ENCODE measurements at regions not wholly inside any gene's neighbourhood (a gene's known extent, or its start where the extent isn't known, plus 50 kb on each side); places are given as distances from the start of the nearest gene placed in this dataset.

DNA sequence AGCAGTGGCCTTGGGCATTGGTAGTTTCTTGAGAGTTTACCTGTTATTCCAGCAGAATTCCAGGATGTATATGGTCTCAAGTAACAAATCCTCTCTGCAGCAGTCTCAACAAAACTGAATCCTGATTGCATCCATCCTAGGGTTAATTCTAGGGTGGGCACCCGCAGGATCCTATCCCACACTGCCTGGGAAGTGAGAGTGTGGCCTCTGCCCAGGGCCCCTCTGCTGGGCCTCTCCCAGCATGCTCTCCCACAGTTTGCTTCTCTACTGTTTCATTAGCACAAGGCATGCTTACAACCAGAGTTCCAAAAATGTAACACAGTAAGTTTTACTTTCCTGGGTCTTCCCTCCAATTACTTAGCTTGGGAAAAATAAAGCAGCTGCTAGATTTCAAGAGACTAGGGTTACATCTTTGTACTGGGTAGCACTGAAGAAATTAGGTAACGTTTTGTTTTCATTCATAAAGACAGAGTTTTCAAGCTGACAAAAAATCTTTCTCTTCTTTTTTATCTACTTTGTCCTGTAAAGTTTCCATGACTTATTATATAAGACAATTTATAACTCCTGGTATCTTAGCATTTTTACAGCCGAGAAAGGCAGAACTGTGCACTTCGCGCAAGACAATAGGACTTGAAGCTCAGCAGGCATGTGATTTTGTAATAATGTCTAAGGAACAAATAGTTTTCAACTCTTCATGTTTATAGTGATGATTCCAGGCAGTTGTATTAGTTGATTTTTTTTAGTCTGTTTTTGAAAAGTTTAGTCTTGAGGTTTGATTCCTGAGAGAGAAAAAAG, 131.2 kb upstream of the PCDH18 start:
- TF ChIP-seq YBX1 (IDR thresholded peaks at IDR 0.05) (no peak), POU2F2 (IDR thresholded peaks at IDR 0.05; ENCODE audit: borderline replicate concordance, low read depth, low read length) (no peak), CREB1 (IDR thresholded peaks at IDR 0.05; ENCODE audit: low read depth) (no peak), IKZF1 (conservative IDR thresholded peaks at IDR 0.05) (no peak), CTCF (IDR thresholded peaks at IDR 0.05 in 2 of 3, conservative IDR thresholded peaks at IDR 0.05 in 1 of 3; ENCODE audit: control insufficient read depth in 2 of 3, extremely low read depth in 1 of 3, insufficient read depth in 1 of 3, low read depth in 3 of 3, low read length in 3 of 3) (no peak), HDGF (IDR thresholded peaks at IDR 0.05) (no peak), EZH2 (IDR thresholded peaks at IDR 0.05; ENCODE audit: borderline replicate concordance, control insufficient read depth, low read depth, low read length) (no peak), ZNF217 (IDR thresholded peaks at IDR 0.05) (no peak), TCF12 (IDR thresholded peaks at IDR 0.05; ENCODE audit: low read depth, low read length) (no peak), GABPA (IDR thresholded peaks at IDR 0.05; ENCODE audit: low read depth) (no peak), EP300 (IDR thresholded peaks at IDR 0.05; ENCODE audit: borderline replicate concordance in 1 of 2, control insufficient read depth in 1 of 2, low read depth in 2 of 2, low read length in 2 of 2) (no peak), GATAD2B (conservative IDR thresholded peaks at IDR 0.05; ENCODE audit: low read depth) (no peak)
- TF ChIP-seq, protein P1, sequence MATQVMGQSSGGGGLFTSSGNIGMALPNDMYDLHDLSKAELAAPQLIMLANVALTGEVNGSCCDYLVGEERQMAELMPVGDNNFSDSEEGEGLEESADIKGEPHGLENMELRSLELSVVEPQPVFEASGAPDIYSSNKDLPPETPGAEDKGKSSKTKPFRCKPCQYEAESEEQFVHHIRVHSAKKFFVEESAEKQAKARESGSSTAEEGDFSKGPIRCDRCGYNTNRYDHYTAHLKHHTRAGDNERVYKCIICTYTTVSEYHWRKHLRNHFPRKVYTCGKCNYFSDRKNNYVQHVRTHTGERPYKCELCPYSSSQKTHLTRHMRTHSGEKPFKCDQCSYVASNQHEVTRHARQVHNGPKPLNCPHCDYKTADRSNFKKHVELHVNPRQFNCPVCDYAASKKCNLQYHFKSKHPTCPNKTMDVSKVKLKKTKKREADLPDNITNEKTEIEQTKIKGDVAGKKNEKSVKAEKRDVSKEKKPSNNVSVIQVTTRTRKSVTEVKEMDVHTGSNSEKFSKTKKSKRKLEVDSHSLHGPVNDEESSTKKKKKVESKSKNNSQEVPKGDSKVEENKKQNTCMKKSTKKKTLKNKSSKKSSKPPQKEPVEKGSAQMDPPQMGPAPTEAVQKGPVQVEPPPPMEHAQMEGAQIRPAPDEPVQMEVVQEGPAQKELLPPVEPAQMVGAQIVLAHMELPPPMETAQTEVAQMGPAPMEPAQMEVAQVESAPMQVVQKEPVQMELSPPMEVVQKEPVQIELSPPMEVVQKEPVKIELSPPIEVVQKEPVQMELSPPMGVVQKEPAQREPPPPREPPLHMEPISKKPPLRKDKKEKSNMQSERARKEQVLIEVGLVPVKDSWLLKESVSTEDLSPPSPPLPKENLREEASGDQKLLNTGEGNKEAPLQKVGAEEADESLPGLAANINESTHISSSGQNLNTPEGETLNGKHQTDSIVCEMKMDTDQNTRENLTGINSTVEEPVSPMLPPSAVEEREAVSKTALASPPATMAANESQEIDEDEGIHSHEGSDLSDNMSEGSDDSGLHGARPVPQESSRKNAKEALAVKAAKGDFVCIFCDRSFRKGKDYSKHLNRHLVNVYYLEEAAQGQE (IDR thresholded peaks at IDR 0.05; ENCODE audit: low read depth, low read length) = no peak

All from GM12878 (cell line).